Brain microvascular endothelial cell (primary cell): ENCODE measurements at regions not wholly inside any gene's neighbourhood (a gene's known extent, or its start where the extent isn't known, plus 50 kb on each side); places are given as distances from the start of the nearest gene placed in this dataset.

Source experiments
- DNase-seq: peaks from one replicate; pipeline ENCODE4 v3.0.0-alpha.2; 2020
- H3K27ac ChIP-seq: fragments of 250-450 bp; sonication (Bioruptor Pico); 2 replicates; pipeline ENCODE4 v1.5.1; 2020; ENCODE audit warnings: mild to moderate bottlenecking, moderate library complexity
- H3K27me3 ChIP-seq: fragments of 250-450 bp; sonication (Bioruptor Pico); replicated peaks from 2 replicates; pipeline ENCODE4 v1.5.1; 2020; ENCODE audit warnings: mild to moderate bottlenecking
- H3K36me3 ChIP-seq: fragments of 250-450 bp; sonication (Bioruptor Pico); replicated peaks from 2 replicates; pipeline ENCODE4 v1.5.1; 2020; ENCODE audit warnings: mild to moderate bottlenecking
- H3K4me3 ChIP-seq: 2 replicates; pipeline ENCODE4 v1.5.1; 2011; ENCODE audit warnings: low read depth, mild to moderate bottlenecking, control low read depth, low read length, moderate library complexity
- in situ Hi-C: cut with HindIII; loops from 2 replicates; pipeline ENCODE4 v1.10.0; 2017; ENCODE audit warnings: low sequenced_read_pairs, low pct_ligation_motif_present
- TF ChIP-seq, protein P1 (sequence below): IDR thresholded peaks from 2 replicates; pipeline ENCODE4 v1.5.1; 2011; ENCODE audit warnings: low read depth, mild to moderate bottlenecking, moderate library complexity, low read length, control low read depth, inconsistent platforms; ENCODE audit errors: missing control alignments

DNA sequence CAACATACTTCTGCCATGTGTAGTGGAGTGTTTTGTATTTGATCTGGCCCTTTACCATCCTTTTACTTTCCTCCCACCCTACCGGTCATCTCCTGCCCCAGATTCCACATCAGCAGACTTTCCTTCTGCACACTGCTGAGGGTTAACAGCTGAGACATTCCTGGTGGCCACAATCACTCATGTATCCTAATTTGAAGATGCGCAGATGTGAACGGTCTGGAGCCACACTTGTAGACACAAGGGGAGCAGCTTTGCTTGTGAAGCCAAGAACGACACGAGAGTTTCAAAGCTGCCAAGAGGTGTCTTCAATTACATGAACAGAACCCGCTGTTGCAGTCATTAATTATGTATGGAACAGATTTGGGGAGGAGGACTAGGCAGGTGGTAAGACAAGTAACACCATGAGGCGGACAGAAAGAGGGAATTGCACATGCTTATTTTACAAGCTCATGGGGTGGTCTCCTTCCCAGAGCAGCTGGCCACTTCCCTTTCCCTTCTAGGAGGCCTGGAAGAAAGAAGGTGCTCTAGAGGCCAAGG is 260.7 kb upstream of the KLHL29 start:
- Histone ChIP-seq H3K4me3 (no peak overlapping the region), H3K27ac (no peak overlapping the region), H3K36me3 (no peaks in the 10 kb centered on the region), H3K27me3 (no peaks in the 10 kb centered on the region)
- no peak for DNase-seq
- TF ChIP-seq, protein P1, sequence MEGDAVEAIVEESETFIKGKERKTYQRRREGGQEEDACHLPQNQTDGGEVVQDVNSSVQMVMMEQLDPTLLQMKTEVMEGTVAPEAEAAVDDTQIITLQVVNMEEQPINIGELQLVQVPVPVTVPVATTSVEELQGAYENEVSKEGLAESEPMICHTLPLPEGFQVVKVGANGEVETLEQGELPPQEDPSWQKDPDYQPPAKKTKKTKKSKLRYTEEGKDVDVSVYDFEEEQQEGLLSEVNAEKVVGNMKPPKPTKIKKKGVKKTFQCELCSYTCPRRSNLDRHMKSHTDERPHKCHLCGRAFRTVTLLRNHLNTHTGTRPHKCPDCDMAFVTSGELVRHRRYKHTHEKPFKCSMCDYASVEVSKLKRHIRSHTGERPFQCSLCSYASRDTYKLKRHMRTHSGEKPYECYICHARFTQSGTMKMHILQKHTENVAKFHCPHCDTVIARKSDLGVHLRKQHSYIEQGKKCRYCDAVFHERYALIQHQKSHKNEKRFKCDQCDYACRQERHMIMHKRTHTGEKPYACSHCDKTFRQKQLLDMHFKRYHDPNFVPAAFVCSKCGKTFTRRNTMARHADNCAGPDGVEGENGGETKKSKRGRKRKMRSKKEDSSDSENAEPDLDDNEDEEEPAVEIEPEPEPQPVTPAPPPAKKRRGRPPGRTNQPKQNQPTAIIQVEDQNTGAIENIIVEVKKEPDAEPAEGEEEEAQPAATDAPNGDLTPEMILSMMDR: no peak
- in situ Hi-C loops: no loop called here

DNA sequence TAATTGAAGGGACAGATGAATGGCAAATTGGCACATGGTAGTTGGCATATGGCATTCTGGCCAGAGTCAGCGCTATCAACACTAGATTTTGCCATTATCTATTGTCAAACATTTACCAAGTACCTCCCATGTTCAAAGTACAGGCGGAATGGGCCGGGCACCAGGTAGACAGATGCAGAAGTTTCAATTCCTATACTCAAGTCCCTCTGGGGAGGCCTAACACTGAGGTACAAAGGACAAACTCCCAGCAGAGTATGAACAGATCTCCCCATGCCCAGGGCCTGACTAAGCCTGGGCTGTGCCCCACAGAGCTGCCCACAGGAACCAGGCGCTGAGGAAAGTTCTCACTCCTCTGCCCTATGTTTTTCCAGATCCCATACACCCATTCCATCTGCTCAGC is 257.5 kb upstream of the KLHL29 start:
- no peak overlapping the region for H3K4me3 ChIP-seq
- no peaks in the 10 kb centered on the region for H3K36me3 ChIP-seq
- in situ Hi-C loops: no loop called here
- DNase-seq: no peak
- H3K27me3 ChIP-seq: no peaks in the 10 kb centered on the region
- TF ChIP-seq, protein P1: no peak
- H3K27ac ChIP-seq: no peak overlapping the region

DNA sequence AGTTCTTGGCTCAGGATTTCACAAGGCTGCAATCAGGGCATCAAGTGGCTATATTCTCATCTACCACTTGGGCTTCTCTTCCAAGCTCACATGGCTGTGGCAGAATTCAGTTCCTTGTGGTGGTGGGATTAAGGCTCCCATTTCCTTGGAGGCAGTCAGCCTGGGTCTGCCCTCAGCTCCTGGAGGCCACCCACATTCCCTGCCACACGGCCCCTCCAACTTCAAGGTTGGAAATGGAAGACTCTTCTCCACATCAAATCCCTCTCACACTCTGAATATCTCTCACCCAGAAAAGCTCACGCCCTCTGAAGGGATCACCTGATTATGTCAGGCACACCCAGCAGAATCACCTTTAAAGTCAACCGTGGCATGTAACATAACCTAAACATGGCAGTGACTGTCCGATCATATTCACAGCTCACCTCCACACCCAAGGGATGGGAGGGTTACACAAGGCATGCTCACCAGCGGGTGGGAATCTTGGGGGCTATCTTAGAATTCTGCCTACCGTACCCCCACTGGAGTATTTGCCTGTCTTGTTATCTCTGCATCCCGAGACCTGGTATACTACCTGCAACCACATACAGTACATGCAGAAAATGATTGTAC is 256.2 kb upstream of the KLHL29 start:
- Histone ChIP-seq H3K27me3 (no peaks in the 10 kb centered on the region), H3K4me3 (no peak overlapping the region), H3K27ac (no peak overlapping the region), H3K36me3 (no peaks in the 10 kb centered on the region)
- no peak for DNase-seq
- TF ChIP-seq, protein P1: no peak
- in situ Hi-C loops: no loop called here

DNA sequence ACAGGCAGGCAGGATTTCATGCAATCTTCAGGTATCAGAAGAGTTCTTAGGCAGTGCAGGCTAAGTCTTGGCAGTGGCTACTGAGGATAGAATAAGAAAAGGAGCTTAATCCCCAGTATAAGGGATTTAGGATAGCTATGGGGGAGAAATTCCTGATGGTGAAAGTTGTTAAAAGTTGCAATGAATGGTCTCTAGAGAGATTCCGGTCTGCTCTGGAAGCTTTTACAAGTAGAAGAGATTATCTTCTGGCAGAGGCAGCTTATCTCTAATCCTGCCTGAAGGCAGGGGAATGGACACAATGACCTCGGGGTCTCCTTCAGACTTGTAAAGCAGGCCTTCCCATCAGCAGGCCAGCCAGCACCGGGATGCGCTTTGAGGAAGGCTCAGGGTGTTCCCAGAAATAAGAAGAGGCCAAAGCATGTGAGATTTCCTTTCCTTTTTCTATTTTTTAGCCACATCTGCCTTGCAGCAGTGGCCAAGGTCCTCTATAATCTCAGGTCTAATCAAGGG is 253.9 kb upstream of the KLHL29 start:
- in situ Hi-C loops: no loop called here
- Histone ChIP-seq H3K27ac (no peak overlapping the region), H3K4me3 (no peak overlapping the region), H3K36me3 (no peaks in the 10 kb centered on the region), H3K27me3 (no peaks in the 10 kb centered on the region)
- TF ChIP-seq, protein P1: no peak
- DNase-seq: no peak

DNA sequence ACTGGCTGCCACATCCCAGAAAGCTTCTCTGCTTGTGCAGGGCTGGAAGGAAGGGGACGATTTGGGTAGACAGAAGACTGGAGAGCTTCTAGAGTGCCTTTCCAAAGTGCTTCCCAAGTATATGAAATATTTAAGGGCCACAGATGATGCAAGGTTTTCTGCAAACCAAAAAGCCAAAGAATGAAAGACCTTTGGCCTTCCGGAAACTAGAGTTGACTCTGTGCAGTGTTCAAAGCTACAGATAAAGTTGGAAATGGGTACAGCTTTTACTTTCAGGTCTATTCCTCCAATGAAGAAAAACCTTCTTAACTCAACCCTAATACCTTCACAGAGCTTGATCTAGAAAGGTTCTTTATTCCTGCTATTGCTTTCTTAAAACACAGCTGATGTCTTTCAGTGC is 253.0 kb upstream of the KLHL29 start:
- Histone ChIP-seq H3K27me3 (no peaks in the 10 kb centered on the region), H3K4me3 (no peak overlapping the region), H3K36me3 (no peaks in the 10 kb centered on the region), H3K27ac (no peak overlapping the region)
- no peak for DNase-seq
- TF ChIP-seq, protein P1: no peak
- in situ Hi-C loops: no loop called here
